CD4-positive, alpha-beta T cell treated with Interleukin-15 for 1 hour (primary cell): ENCODE measurements at regions not wholly inside any gene's neighbourhood (a gene's known extent, or its start where the extent isn't known, plus 50 kb on each side); places are given as distances from the start of the nearest gene placed in this dataset.

Experiments used
- DNase-seq: peaks from one replicate; pipeline ENCODE4 v3.0.0-alpha.2; 2020

- no peak for DNase-seq
These were observed 57.2 kb upstream of the TMEM196 start for GRCh38 chr7:19830604-19831003.
